IMR-90 (cell line): ENCODE measurements at regions not wholly inside any gene's neighbourhood (a gene's known extent, or its start where the extent isn't known, plus 50 kb on each side); places are given as distances from the start of the nearest gene placed in this dataset.

Experiments used
- BHLHE40 ChIP-seq: fragments of 150-350 bp; IDR thresholded peaks from 2 replicates; pipeline ENCODE4 v1.6.1; 2016; ENCODE audit warnings: mild to moderate bottlenecking, low read depth, low read length
- CEBPB ChIP-seq: IDR thresholded peaks from 2 replicates; pipeline ENCODE4 v1.6.1; 2012; ENCODE audit warnings: low read depth, low read length, improper control_type of control experiment
- FOS ChIP-seq: fragments of 150-350 bp; IDR thresholded peaks from 2 replicates; pipeline ENCODE4 v1.6.1; 2016; ENCODE audit warnings: low read depth, low read length
- MAFK ChIP-seq: IDR thresholded peaks from 2 replicates; pipeline ENCODE4 v1.6.1; 2012; ENCODE audit warnings: low read depth, low read length, improper control_type of control experiment
- MXI1 ChIP-seq: IDR thresholded peaks from 2 replicates; pipeline ENCODE4 v1.6.1; 2012; ENCODE audit warnings: low read depth, mild to moderate bottlenecking, low read length, moderate library complexity, borderline replicate concordance
- NFE2L2 ChIP-seq: fragments of 150-350 bp; IDR thresholded peaks from 2 replicates; pipeline ENCODE4 v1.6.1; 2016; ENCODE audit warnings: low read depth, mild to moderate bottlenecking, low read length
- POLR2A ChIP-seq: IDR thresholded peaks from 2 replicates; pipeline ENCODE4 v1.6.1; 2012; ENCODE audit warnings: mild to moderate bottlenecking, low read depth, low read length
- RAD21 ChIP-seq: IDR thresholded peaks from 2 replicates; pipeline ENCODE4 v1.6.1; 2012; ENCODE audit warnings: low read length, improper control_type of control experiment
- RCOR1 ChIP-seq: IDR thresholded peaks from 2 replicates; pipeline ENCODE4 v1.6.1; 2012; ENCODE audit warnings: mild to moderate bottlenecking, low read length, improper control_type of control experiment; ENCODE audit not compliant: insufficient replicate concordance
- RFX5 ChIP-seq: IDR thresholded peaks from 2 replicates; pipeline ENCODE4 v1.8.0; 2012; ENCODE audit warnings: low read depth, mild to moderate bottlenecking, low read length, moderate library complexity
- SMC3 ChIP-seq: fragments of 150-350 bp; IDR thresholded peaks from 2 replicates; pipeline ENCODE4 v1.6.1; 2016; ENCODE audit warnings: low read depth, mild to moderate bottlenecking, antibody characterized with exemption, low read length, moderate library complexity
- TF ChIP-seq, protein P1 (sequence below): conservative IDR thresholded peaks from 2 replicates; pipeline ENCODE4 v1.5.1; 2012; ENCODE audit warnings: mild to moderate bottlenecking, low read depth, low read length, improper control_type of control experiment
- TF ChIP-seq, protein P2 (sequence below): fragments of 150-350 bp; IDR thresholded peaks from 2 replicates; pipeline ENCODE4 v1.6.1; 2016; ENCODE audit warnings: low read depth, mild to moderate bottlenecking, low read length, moderate library complexity, borderline replicate concordance
- TF ChIP-seq, protein P3 (sequence below): fragments of 150-350 bp; IDR thresholded peaks from 2 replicates; pipeline ENCODE4 v1.6.1; 2017; ENCODE audit warnings: mild to moderate bottlenecking, antibody characterized with exemption, low read length, low read depth

DNA sequence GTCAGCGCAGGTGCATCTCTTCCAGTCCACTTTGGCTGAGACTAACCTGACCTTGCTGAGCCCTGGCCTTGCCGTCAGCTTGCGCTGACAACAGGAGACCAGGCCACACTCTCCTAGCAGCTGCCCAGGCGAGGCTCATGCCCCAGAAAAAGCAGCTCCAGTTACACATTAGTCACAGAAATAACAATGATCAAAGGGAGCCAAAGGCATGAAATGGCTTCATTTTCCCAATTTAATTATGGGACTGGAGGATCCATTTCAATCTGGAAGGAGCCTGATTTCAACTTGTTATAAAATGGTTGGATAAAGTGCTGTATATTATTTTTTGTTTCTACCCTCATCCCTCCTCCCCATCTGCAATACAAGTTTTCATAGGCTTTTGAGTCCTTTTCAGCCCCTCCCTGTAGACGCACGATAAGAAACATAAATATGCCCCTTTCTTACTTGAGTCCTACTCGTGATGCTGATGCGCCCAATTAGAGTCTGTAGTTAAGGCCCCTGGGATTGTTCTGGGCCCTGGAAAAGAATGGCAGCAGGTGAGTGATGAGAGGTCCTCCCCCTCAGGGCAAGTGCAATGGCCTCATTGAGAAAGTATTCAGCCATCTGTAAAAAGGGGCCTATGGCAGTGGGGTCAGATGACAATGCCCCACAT lies 376.0 kb downstream of the C12orf75 start:
- TF ChIP-seq, protein P1, sequence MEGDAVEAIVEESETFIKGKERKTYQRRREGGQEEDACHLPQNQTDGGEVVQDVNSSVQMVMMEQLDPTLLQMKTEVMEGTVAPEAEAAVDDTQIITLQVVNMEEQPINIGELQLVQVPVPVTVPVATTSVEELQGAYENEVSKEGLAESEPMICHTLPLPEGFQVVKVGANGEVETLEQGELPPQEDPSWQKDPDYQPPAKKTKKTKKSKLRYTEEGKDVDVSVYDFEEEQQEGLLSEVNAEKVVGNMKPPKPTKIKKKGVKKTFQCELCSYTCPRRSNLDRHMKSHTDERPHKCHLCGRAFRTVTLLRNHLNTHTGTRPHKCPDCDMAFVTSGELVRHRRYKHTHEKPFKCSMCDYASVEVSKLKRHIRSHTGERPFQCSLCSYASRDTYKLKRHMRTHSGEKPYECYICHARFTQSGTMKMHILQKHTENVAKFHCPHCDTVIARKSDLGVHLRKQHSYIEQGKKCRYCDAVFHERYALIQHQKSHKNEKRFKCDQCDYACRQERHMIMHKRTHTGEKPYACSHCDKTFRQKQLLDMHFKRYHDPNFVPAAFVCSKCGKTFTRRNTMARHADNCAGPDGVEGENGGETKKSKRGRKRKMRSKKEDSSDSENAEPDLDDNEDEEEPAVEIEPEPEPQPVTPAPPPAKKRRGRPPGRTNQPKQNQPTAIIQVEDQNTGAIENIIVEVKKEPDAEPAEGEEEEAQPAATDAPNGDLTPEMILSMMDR: no peak
- TF ChIP-seq MXI1 (no peak), CEBPB (no peak), POLR2A (no peak), SMC3 (no peak), RCOR1 (peak; percentile 25), RFX5 (no peak), RAD21 (no peak), FOS (no peak), NFE2L2 (no peak), MAFK (no peak), BHLHE40 (no peak)
- TF ChIP-seq, protein P2, sequence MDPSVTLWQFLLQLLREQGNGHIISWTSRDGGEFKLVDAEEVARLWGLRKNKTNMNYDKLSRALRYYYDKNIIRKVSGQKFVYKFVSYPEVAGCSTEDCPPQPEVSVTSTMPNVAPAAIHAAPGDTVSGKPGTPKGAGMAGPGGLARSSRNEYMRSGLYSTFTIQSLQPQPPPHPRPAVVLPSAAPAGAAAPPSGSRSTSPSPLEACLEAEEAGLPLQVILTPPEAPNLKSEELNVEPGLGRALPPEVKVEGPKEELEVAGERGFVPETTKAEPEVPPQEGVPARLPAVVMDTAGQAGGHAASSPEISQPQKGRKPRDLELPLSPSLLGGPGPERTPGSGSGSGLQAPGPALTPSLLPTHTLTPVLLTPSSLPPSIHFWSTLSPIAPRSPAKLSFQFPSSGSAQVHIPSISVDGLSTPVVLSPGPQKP: no peak
- TF ChIP-seq, protein P3, sequence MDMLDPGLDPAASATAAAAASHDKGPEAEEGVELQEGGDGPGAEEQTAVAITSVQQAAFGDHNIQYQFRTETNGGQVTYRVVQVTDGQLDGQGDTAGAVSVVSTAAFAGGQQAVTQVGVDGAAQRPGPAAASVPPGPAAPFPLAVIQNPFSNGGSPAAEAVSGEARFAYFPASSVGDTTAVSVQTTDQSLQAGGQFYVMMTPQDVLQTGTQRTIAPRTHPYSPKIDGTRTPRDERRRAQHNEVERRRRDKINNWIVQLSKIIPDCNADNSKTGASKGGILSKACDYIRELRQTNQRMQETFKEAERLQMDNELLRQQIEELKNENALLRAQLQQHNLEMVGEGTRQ: no peak; the same call in 1 of the 2 replicates
